ENCODE measurements at regions not wholly inside any gene's neighbourhood (a gene's known extent, or its start where the extent isn't known, plus 50 kb on each side); places are given as distances from the start of the nearest gene placed in this dataset.
"Not testable (repeated sequence)": the region's sequence is repeated elsewhere in the genome, so short reads cannot be mapped to it uniquely, and the experiment has no call there.

- no peak for DNase-seq
Measured at GRCh38 chr20:47867831-47868230, 82.5 kb upstream of the SULF2 start.

- DNase-seq: no peak
Measured at GRCh38 chr20:47866480-47866879, 81.2 kb upstream of the SULF2 start.

DNA sequence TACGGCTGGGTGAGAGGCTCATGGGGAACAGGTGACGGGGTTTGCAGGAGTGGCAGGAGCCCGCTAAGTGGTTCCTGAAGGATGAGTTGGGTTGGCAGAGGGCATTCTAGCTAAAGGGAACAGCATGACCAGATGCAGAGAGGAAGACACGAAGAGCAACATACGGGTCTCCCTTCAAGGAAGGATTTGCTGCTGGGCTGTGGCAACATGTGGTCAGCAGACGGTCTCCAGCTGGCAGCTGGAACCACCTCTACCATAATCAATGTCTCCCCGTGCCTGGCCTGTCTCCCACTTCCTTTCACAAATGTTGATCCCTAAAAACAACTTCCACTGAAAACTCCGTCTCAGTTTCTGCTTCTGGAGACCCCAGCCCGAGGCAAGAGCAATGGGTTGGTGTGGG is 80.6 kb upstream of the SULF2 start:
- DNase-seq: no peak

GRCh38 chr20:47865451-47865850 is 80.2 kb upstream of the SULF2 start:
- DNase-seq: no peak

DNA sequence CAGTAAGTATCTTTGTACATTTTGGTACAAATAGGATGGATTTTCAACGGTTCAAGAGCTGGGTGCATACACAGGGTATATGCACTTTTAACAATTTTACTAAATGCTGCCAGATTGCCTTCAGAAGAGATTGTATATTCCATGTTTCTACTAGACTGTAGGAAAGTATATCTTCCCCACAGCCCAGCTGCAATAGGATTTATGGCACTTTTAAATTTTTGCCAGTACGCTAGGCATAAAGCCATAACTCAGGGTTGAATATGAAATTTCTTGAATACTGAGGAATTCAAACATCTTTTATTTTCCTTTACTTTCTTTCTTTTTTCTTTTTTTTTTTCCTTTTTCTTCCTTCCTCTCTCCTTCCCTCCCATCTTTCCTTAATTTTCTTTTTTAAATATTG is 78.7 kb upstream of the SULF2 start:
- DNase-seq: no peak

DNA sequence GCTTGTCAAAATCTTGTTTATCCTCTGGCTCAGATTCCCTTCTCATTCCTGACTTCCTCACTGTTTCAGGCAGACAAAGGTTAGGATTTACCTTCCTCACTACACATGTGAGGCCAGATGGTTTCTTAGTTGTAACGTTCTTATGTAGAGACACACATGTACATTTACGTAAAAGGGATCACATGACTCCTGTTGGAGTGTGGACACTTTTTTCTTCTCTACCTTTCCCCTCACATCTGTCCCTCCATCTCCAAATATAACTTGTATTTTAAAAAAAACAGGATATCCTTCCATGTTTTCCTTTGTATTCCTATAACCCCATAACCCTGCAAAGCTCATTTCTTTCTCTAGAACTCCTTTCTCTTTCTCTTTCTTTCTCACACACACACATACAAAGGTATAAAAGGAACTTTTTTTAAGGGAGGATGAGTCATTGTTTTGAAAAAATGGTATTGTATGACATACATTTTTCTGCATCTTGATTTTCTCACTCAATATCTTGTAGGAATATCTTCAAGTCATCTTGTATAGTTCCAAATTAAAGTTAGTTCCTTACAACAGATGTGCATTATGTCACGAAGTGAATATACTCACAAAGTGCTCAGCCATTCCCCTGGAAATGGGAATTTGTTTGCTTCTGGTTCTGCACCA is 78.2 kb upstream of the SULF2 start:
- no peak for DNase-seq

- no peak for DNase-seq
Measured at GRCh38 chr20:47862574-47863240, 77.4 kb upstream of the SULF2 start.

- DNase-seq: no peak
Measured at GRCh38 chr20:47861116-47861515, 75.8 kb upstream of the SULF2 start.

GRCh38 chr20:47860049-47860830 is 75.0 kb upstream of the SULF2 start:
- no peak for DNase-seq

- DNase-seq: no peak
Measured at GRCh38 chr20:47859278-47859677, 74.0 kb upstream of the SULF2 start.

DNA sequence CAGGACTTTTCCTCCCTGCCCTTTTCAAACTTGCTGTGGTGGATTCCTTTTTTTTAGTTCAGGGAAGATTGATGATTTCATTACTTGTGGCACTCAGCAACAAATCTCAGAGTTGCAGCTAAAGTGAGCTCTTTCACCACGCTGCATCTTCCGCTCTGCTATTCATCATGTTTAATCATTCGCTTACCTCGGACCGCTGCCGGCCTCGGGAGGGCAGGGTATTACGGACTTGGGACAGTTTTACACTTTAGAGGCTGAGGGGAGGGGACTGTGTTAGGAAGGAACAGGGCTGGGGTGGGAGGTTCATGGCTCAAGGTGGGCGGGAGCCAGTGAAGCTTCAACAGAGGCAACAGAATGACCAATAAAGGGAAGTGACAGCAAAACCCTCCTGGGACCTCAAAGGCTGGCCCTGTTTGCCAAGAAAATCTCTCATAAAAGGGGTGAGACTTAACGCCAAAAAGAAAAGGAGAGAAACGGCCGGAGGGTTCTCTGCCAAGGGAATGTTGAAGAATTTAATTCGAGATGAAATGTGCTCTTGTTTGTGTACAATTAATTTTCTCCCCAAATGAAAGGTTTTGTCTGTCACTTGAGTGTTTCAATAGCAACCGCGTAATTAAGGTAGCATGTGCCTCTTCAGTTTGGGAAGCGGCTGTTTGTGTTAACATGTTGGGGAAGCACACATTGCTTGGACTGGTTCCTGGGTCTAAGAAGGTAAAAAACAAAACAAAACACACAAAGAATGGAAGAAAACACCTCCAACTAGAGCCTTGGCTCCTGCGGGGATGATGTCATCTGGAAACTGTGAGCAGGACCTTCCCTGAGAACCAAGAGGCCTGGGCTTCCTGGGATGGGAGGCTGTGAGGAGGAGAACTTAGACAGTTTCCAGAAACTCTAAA is 72.5 kb upstream of the SULF2 start:
- no peak for DNase-seq

DNA sequence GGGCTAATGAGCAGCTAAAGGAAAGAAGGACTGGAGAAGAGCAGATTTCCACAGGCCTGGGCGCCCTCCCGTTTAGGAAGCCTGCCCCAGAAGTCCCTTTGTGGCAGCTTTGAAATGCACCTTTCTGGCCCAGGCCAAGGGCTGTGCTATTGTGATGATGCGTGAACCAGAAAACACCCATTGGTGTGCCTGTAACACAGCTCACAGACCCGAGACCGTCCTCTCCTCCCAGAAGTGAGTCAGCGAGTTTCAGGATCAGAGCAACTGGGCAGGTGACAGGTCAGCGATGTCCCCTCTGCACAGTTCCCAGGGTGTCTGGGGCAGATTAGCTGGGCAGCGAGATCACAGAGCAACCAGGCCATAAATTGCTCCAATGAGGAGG is 71.9 kb upstream of the SULF2 start:
- no peak for DNase-seq

DNA sequence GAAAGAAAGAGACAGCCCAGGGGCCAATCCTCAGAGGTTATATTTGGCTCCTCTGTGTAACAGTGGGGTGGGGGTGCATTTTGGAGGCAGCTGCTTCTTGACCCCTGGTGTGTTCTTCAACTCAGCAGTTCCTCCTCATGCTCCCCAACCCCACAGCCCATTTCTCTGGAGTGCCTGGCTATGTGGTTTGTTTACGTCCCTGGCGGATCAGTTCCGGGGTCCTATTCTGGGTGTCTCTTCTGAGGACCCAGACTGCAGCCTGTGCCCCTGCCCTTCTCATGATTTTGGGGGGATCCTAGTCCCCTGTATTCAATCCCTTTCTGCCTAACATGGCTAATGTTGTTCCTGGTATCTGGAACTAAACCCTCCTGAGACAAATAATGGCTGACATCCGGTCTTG is 70.5 kb upstream of the SULF2 start:
- no peak for DNase-seq

GRCh38 chr20:47854687-47855212 is 69.5 kb upstream of the SULF2 start:
- no peak for DNase-seq

GRCh38 chr20:47851774-47852173 is 66.5 kb upstream of the SULF2 start:
- no peak for DNase-seq

GRCh38 chr20:47850146-47850545 is 64.9 kb upstream of the SULF2 start:
- no peak for DNase-seq

DNA sequence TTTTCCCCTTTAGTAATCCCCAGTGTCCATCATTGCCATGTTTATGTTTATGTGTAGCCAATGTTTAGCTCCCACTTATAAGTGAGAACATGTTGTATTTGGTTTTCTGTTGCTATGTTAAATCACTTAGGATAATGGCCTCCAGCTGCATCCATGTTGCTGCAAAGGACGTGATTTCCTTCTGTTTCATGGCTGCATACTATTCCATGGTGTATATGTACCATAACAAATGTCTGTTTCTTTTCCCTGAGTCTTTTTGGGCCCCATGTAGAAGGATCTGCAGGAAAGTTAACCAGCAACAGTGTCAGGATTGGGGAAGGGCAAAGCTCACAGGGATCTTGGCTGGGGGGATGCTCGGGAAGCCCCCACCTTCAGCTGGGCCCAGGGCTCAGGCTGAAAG is 64.3 kb upstream of the SULF2 start:
- no peak for DNase-seq

DNA sequence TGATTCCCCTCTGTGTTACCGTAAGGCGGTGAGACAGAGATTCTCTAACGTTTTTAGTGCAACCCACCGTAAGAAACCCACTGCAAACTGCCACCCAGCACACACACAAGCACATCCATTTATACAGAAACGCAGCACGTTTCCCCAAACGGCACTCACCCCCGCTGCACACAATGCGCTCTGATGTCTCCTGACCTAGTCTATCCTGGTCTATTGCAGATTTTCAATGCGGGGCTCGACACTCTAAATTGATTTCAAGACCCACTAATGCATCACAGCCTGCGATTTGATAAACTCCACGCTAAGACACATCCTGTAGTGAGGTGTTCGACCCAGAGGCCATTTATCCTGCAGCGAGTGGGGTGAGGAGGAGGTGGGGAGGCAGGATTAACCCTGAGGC is 63.7 kb upstream of the SULF2 start:
- DNase-seq: no peak

GRCh38 chr20:47848534-47848933 is 63.3 kb upstream of the SULF2 start:
- DNase-seq: not testable (repeated sequence)

- no peak for DNase-seq
Measured at GRCh38 chr20:47847884-47848485, 62.7 kb upstream of the SULF2 start.

DNA sequence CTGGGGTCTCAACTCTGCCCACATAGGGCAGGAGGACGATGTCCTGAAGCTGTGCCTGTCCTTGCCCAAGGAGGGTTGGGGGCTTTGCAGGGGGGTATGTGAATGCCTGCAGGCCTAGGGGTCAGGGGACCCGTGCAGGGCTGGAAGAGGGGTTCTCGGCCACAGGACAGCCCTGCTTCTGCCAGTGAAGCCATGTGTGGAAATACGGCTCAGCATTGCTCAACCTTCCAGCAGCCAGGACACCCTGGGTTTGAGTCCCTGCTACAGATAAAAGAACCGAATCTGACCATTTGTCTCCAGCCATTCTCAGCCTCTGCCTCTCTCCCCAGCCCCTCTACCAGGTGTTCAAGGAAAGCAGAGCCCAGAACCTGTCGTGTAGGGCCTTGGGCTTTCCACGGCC is 61.9 kb upstream of the SULF2 start:
- DNase-seq: not testable (repeated sequence)

- DNase-seq: not testable (repeated sequence)
Measured at GRCh38 chr20:47846651-47847050, 61.4 kb upstream of the SULF2 start.

All from CD4-positive, alpha-beta T cell treated with Interleukin-4 for 1 hour (primary cell).